ENCODE measurements at regions not wholly inside any gene's neighbourhood (a gene's known extent, or its start where the extent isn't known, plus 50 kb on each side); places are given as distances from the start of the nearest gene placed in this dataset.
A peak's percentile ranks its signal among the peaks of the same experiment; 100 is the strongest.

DNA sequence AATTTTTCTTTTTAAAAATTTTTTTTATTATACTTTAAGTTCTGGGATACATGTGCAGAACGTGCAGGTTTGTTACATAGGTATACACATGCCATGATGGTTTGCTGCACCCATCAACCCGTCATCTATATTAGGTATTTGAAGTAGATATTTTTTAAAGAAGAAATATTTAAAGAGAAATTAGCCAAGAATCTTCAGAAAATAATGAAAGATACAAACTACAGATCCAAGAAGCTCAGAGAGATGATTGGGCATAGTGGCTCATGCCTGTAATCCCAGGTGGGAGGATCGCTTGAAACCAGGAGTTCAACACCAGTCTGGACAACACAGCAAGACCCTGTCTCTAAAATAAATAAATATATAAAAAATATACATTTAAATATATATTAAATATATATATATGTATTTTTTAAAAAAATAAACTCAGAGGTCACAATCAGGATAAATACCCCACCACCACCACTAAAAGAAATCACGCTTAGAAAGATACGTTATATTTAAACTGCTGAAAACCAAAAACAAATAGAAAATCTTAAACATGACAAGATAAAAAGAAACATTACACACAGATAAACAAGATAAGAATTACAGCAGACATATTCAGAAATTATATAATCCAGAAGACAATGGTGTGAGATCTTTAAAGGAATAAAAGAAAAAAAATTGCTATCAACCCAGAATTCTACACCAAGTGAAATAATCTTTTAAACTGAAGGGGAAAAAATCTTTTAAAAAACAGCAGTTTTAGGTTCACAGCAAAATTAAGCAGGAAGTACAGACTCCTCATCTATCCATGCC lies 57.5 kb downstream of the CSF2 start:
- CTCF ChIA-PET, result no interaction called here
- POLR2A ChIA-PET, result no interaction called here
- no peaks in the 10 kb centered on the region; the same call in 1 of the 2 replicates for H3K27me3 ChIP-seq (replicated peaks; ENCODE audit: control insufficient read depth, insufficient read depth, low read length)

GRCh38 chr5:132132138-132132537 lies 58.5 kb downstream of the CSF2 start:
- H3K27me3 Mint-ChIP-seq (ENCODE audit: insufficient read depth, unreplicated experiment), result peaks cover 29% of the 10 kb centered on the region
- no TSS peak for BruUV-seq (replicated peaks)
- no peak for TF ChIP-seq CTCF (IDR thresholded peaks at IDR 0.05; ENCODE audit: insufficient read depth in 1 of 2, low read depth in 1 of 2, low read length in 1 of 2, severe bottlenecking in 1 of 2, unreplicated experiment in 1 of 2)
- POLR2A ChIA-PET, result no interaction called here
- intact Hi-C loops (cut with micrococcal nuclease; ENCODE audit: unreplicated experiment), result no loop called here
- H3K4me1 Mint-ChIP-seq (ENCODE audit: low read depth, unreplicated experiment), result no peaks in the 10 kb centered on the region
- no peak for DNase-seq
- no peak overlapping the region for H3K27ac Mint-ChIP-seq (ENCODE audit: unreplicated experiment)
- Histone ChIP-seq H3K9me3 (no peaks in the 10 kb centered on the region), H3K27me3 (replicated peaks; ENCODE audit: control insufficient read depth, insufficient read depth, low read length) (no peaks in the 10 kb centered on the region; the same call in 1 of the 2 replicates), H3K4me3 (ENCODE audit: low read depth, low read length) (no peak overlapping the region), H3K4me1 (no peaks in the 10 kb centered on the region), H3K36me3 (ENCODE audit: control insufficient read depth, insufficient read depth, low read length) (no peaks in the 10 kb centered on the region)
- CTCF ChIA-PET, result no interaction called here
- H3K9me3 Mint-ChIP-seq (ENCODE audit: unreplicated experiment), result no peaks in the 10 kb centered on the region
- H3K36me3 Mint-ChIP-seq (ENCODE audit: insufficient read depth, unreplicated experiment), result no peaks in the 10 kb centered on the region
- no peak overlapping the region for H3K4me3 Mint-ChIP-seq (ENCODE audit: unreplicated experiment)

More for the DNA sequence above, 57.5 kb downstream of the CSF2 start:
- Histone ChIP-seq H3K4me3 (ENCODE audit: low read depth, low read length) (no peak overlapping the region), H3K4me1 (no peaks in the 10 kb centered on the region), H3K9me3 (no peaks in the 10 kb centered on the region), H3K36me3 (ENCODE audit: control insufficient read depth, insufficient read depth, low read length) (no peaks in the 10 kb centered on the region)
- Mint-ChIP-seq H3K27me3 (ENCODE audit: insufficient read depth, unreplicated experiment) (peaks cover 32% of the 10 kb centered on the region), H3K27ac (ENCODE audit: unreplicated experiment) (no peak overlapping the region), H3K36me3 (ENCODE audit: insufficient read depth, unreplicated experiment) (no peaks in the 10 kb centered on the region), H3K4me1 (ENCODE audit: low read depth, unreplicated experiment) (no peaks in the 10 kb centered on the region), H3K9me3 (ENCODE audit: unreplicated experiment) (no peaks in the 10 kb centered on the region), H3K4me3 (ENCODE audit: unreplicated experiment) (no peak overlapping the region)
- no TSS peak for BruUV-seq (replicated peaks)
- TF ChIP-seq CTCF (IDR thresholded peaks at IDR 0.05; ENCODE audit: insufficient read depth in 1 of 2, low read depth in 1 of 2, low read length in 1 of 2, severe bottlenecking in 1 of 2, unreplicated experiment in 1 of 2), result no peak
- DNase-seq, result no peak
- intact Hi-C loops (cut with micrococcal nuclease; ENCODE audit: unreplicated experiment), result no loop called here

DNA sequence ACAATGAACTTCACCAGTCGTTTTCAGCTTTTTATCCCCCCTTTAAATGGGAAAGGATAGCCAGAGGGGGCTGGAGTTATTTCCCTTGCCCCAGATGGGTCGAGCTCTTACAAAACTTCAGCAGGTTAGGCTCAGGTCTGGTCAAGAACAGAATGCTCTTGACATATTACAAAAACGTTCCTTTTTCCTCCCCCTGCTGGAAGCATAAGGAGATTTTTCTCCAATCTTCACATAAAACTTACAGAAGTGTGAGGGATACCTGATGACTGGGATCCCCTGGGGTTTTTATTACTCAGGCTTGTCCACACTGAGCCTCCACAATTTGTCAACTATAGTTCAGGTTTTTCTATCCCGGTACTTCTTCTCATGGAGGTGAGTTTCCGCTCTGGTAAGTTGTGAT lies 60.8 kb downstream of the CSF2 start:
- TF ChIP-seq CTCF (IDR thresholded peaks at IDR 0.05; ENCODE audit: insufficient read depth in 1 of 2, low read depth in 1 of 2, low read length in 1 of 2, severe bottlenecking in 1 of 2, unreplicated experiment in 1 of 2), result peak; percentile 40 to 44
- H3K9me3 Mint-ChIP-seq (ENCODE audit: unreplicated experiment), result no peaks in the 10 kb centered on the region
- peak in 1 of 2 experiments; percentile 24 for DNase-seq
- H3K9me3 ChIP-seq, result no peaks in the 10 kb centered on the region
- BruUV-seq (replicated peaks), result no TSS peak
- intact Hi-C loops (cut with micrococcal nuclease; ENCODE audit: unreplicated experiment), result loop anchor here (1.0 kb wide), 1 partner anchor 69 kb away; no protein-coding TSS in a partner anchor
- H3K36me3 ChIP-seq (ENCODE audit: control insufficient read depth, insufficient read depth, low read length), result no peaks in the 10 kb centered on the region
- H3K4me1 ChIP-seq, result no peaks in the 10 kb centered on the region
- H3K4me3 Mint-ChIP-seq (ENCODE audit: unreplicated experiment), result no peak overlapping the region
- H3K36me3 Mint-ChIP-seq (ENCODE audit: insufficient read depth, unreplicated experiment), result no peaks in the 10 kb centered on the region
- no peaks in the 10 kb centered on the region for H3K4me1 Mint-ChIP-seq (ENCODE audit: low read depth, unreplicated experiment)
- peaks cover 19% of the 10 kb centered on the region for H3K27me3 Mint-ChIP-seq (ENCODE audit: insufficient read depth, unreplicated experiment)
- CTCF ChIA-PET, result interaction anchor here (0.5 kb wide), 1 partner anchor 479 kb away, joined by 3 read pairs; no protein-coding TSS in a partner anchor
- H3K27me3 ChIP-seq (replicated peaks; ENCODE audit: control insufficient read depth, insufficient read depth, low read length), result no peaks in the 10 kb centered on the region; the same call in 1 of the 2 replicates
- no peak overlapping the region for H3K27ac Mint-ChIP-seq (ENCODE audit: unreplicated experiment)
- no peak overlapping the region for H3K4me3 ChIP-seq (ENCODE audit: low read depth, low read length)
- POLR2A ChIA-PET, result no interaction called here
